ENCODE measurements at regions not wholly inside any gene's neighbourhood (a gene's known extent, or its start where the extent isn't known, plus 50 kb on each side); places are given as distances from the start of the nearest gene placed in this dataset.

GRCh38 chr22:27120036-27120435, 462.6 kb downstream of the MIAT start:
- Histone ChIP-seq H3K4me2 (ENCODE audit: control insufficient read depth, extremely low read depth, insufficient read depth, low read depth, low read length) (no peak overlapping the region), H3K36me3 (ENCODE audit: control insufficient read depth in 2 of 2, extremely low read depth in 1 of 2, insufficient read depth in 2 of 2, low read length in 2 of 2) (no peaks in the 10 kb centered on the region), H3K9ac (ENCODE audit: control insufficient read depth, extremely low read depth, insufficient read depth, low read length) (no peak overlapping the region), H3K4me3 (ENCODE audit: control insufficient read depth in 2 of 3, extremely low read depth in 1 of 3, insufficient read depth in 2 of 3, low read depth in 1 of 3, low read length in 3 of 3) (no peak overlapping the region), H3K4me1 (ENCODE audit: control insufficient read depth, extremely low read depth, insufficient read depth, low read length) (peaks cover 23% of the 10 kb centered on the region), H2AFZ (ENCODE audit: control insufficient read depth, low read length) (no peak overlapping the region), H3K9me3 (ENCODE audit: control insufficient read depth, low read depth, low read length) (peaks cover 2% of the 10 kb centered on the region), H3K9me1 (ENCODE audit: control insufficient read depth, extremely low read depth, insufficient read depth, low read length) (no peaks in the 10 kb centered on the region), H3K79me2 (ENCODE audit: control insufficient read depth, insufficient read depth, low read length) (no peaks in the 10 kb centered on the region), H4K20me1 (ENCODE audit: control insufficient read depth, extremely low read depth, insufficient read depth, low read length) (no peaks in the 10 kb centered on the region), H3K27me3 (ENCODE audit: control insufficient read depth, extremely low read depth, insufficient read depth, low read length) (no peaks in the 10 kb centered on the region), H3K27ac (ENCODE audit: control insufficient read depth, insufficient read depth, low read length) (no peak overlapping the region)
- TF ChIP-seq EZH2 (IDR thresholded peaks at IDR 0.05; ENCODE audit: low read length) (no peak), CTCF (optimal IDR thresholded peaks at IDR 0.05 in 1 of 3, IDR thresholded peaks at IDR 0.05 in 1 of 3, conservative IDR thresholded peaks at IDR 0.05 in 1 of 3; ENCODE audit: extremely low read depth in 1 of 3, insufficient read depth in 2 of 3, low read length in 3 of 3) (no peak)
- DNase-seq (ENCODE audit: low read depth, low spot score) (no peak), FAIRE-seq (no peak)
- dilution Hi-C loops (cut with MboI; ENCODE audit: extremely low pct_ligation_motif_present, low sequenced_read_pairs): no loop called here

GRCh38 chr22:27122574-27122973, 465.2 kb downstream of the MIAT start:
- no peak for TF ChIP-seq EZH2 (IDR thresholded peaks at IDR 0.05; ENCODE audit: low read length)
- no peak for TF ChIP-seq CTCF (optimal IDR thresholded peaks at IDR 0.05 in 1 of 3, IDR thresholded peaks at IDR 0.05 in 1 of 3, conservative IDR thresholded peaks at IDR 0.05 in 1 of 3; ENCODE audit: extremely low read depth in 1 of 3, insufficient read depth in 2 of 3, low read length in 3 of 3)
- dilution Hi-C loops (cut with MboI; ENCODE audit: extremely low pct_ligation_motif_present, low sequenced_read_pairs): no loop called here

More at GRCh38 chr22:27122574-27122973, 465.2 kb downstream of the MIAT start:
- H3K9me1 ChIP-seq (ENCODE audit: control insufficient read depth, extremely low read depth, insufficient read depth, low read length): no peaks in the 10 kb centered on the region
- no peak overlapping the region for H3K4me2 ChIP-seq (ENCODE audit: control insufficient read depth, extremely low read depth, insufficient read depth, low read depth, low read length)
- H4K20me1 ChIP-seq (ENCODE audit: control insufficient read depth, extremely low read depth, insufficient read depth, low read length): no peaks in the 10 kb centered on the region
- FAIRE-seq (no peak), DNase-seq (ENCODE audit: low read depth, low spot score) (no peak)
- H3K9ac ChIP-seq (ENCODE audit: control insufficient read depth, extremely low read depth, insufficient read depth, low read length): no peak overlapping the region
- H3K9me3 ChIP-seq (ENCODE audit: control insufficient read depth, low read depth, low read length): peaks cover 2% of the 10 kb centered on the region
- no peaks in the 10 kb centered on the region for H3K36me3 ChIP-seq (ENCODE audit: control insufficient read depth in 2 of 2, extremely low read depth in 1 of 2, insufficient read depth in 2 of 2, low read length in 2 of 2)
- H2AFZ ChIP-seq (ENCODE audit: control insufficient read depth, low read length): no peak overlapping the region
- H3K27me3 ChIP-seq (ENCODE audit: control insufficient read depth, extremely low read depth, insufficient read depth, low read length): no peaks in the 10 kb centered on the region
- no peak overlapping the region for H3K4me3 ChIP-seq (ENCODE audit: control insufficient read depth in 2 of 3, extremely low read depth in 1 of 3, insufficient read depth in 2 of 3, low read depth in 1 of 3, low read length in 3 of 3)
- no peak overlapping the region for H3K27ac ChIP-seq (ENCODE audit: control insufficient read depth, insufficient read depth, low read length)
- no peaks in the 10 kb centered on the region for H3K79me2 ChIP-seq (ENCODE audit: control insufficient read depth, insufficient read depth, low read length)
- peaks cover 24% of the 10 kb centered on the region for H3K4me1 ChIP-seq (ENCODE audit: control insufficient read depth, extremely low read depth, insufficient read depth, low read length)

Measured in keratinocyte (primary cell).